ENCODE measurements at regions not wholly inside any gene's neighbourhood (a gene's known extent, or its start where the extent isn't known, plus 50 kb on each side); places are given as distances from the start of the nearest gene placed in this dataset.
A peak's percentile ranks its signal among the peaks of the same experiment; 100 is the strongest.

DNA sequence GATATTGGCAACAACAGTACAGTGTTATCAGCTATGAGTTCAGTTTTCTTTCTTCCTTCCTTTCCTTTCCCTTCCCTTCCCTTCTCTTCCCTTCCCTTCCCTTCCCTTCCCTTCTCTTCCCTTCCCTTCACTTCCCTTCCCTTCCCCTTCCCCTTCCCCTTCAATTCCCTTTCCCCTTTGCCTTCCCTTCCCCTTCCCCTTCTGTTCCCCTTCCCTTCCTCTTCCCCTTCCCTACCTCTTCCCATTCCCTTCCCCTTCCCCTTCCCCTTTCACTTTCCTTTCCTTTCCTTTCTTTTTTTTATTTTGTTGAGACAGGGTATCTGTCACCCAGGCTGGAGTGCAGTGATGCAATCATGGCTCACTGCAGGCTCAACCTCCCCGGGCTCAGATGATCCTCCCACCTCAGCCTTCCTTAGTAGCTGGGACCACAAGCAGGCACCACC, 72.3 kb upstream of the CAPZB start (continued):
- TF ChIP-seq SMC3 (IDR thresholded peaks at IDR 0.05; ENCODE audit: low read length) = no peak
- TF ChIP-seq, protein P1, sequence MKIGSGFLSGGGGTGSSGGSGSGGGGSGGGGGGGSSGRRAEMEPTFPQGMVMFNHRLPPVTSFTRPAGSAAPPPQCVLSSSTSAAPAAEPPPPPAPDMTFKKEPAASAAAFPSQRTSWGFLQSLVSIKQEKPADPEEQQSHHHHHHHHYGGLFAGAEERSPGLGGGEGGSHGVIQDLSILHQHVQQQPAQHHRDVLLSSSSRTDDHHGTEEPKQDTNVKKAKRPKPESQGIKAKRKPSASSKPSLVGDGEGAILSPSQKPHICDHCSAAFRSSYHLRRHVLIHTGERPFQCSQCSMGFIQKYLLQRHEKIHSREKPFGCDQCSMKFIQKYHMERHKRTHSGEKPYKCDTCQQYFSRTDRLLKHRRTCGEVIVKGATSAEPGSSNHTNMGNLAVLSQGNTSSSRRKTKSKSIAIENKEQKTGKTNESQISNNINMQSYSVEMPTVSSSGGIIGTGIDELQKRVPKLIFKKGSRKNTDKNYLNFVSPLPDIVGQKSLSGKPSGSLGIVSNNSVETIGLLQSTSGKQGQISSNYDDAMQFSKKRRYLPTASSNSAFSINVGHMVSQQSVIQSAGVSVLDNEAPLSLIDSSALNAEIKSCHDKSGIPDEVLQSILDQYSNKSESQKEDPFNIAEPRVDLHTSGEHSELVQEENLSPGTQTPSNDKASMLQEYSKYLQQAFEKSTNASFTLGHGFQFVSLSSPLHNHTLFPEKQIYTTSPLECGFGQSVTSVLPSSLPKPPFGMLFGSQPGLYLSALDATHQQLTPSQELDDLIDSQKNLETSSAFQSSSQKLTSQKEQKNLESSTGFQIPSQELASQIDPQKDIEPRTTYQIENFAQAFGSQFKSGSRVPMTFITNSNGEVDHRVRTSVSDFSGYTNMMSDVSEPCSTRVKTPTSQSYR (CRISPR knock-in tag; IDR thresholded peaks at IDR 0.05; ENCODE audit: borderline replicate concordance) = no peak
- TF ChIP-seq, protein P2, sequence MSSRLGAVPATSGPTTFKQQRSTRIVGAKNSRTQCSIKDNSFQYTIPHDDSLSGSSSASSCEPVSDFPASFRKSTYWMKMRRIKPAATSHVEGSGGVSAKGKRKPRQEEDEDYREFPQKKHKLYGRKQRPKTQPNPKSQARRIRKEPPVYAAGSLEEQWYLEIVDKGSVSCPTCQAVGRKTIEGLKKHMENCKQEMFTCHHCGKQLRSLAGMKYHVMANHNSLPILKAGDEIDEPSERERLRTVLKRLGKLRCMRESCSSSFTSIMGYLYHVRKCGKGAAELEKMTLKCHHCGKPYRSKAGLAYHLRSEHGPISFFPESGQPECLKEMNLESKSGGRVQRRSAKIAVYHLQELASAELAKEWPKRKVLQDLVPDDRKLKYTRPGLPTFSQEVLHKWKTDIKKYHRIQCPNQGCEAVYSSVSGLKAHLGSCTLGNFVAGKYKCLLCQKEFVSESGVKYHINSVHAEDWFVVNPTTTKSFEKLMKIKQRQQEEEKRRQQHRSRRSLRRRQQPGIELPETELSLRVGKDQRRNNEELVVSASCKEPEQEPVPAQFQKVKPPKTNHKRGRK (CRISPR knock-in tag; IDR thresholded peaks at IDR 0.05) = peak; percentile 42; the same call in 1 of the 2 replicates
- no peak for TF ChIP-seq PRPF4 (IDR thresholded peaks at IDR 0.05; ENCODE audit: low read depth, low read length, poor library complexity, severe bottlenecking)
- TF ChIP-seq KDM4B (CRISPR knock-in tag; IDR thresholded peaks at IDR 0.05) = no peak
- TF ChIP-seq, protein P3, sequence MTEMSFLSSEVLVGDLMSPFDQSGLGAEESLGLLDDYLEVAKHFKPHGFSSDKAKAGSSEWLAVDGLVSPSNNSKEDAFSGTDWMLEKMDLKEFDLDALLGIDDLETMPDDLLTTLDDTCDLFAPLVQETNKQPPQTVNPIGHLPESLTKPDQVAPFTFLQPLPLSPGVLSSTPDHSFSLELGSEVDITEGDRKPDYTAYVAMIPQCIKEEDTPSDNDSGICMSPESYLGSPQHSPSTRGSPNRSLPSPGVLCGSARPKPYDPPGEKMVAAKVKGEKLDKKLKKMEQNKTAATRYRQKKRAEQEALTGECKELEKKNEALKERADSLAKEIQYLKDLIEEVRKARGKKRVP (CRISPR knock-in tag; IDR thresholded peaks at IDR 0.05) = peak in 1 of 2 experiments; percentile 32; a peak in 1 of 4 replicates

DNA sequence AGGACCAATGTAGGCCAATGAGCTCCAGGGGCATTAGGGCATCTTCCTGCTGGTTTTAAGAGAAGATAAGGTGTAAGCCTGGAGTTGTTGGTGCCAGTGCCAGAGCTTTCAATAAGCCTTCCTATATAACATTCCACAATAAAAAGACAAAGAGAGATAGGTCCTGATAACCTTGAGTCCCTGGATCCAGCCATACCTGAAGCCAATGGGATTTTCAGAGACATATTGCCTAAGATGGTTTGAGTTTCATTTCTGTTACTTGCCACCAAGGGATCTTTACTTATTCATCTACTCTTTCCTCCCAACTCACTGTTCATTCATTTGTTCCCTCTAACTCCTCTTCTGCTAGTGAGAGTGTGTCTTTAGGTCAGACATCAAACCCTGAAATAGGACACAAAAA, 68.8 kb upstream of the CAPZB start:
- Histone ChIP-seq H3K27me3 (ENCODE audit: control insufficient read depth in 1 of 2, insufficient read depth in 2 of 2, low read length in 2 of 2) (peaks cover 0 to 15% of the 10 kb centered on the region in 2 experiments; a peak in 4 of 5 replicates), H3K9me3 (ENCODE audit: low read length) (peaks cover 5% of the 10 kb centered on the region; the same call in 1 of the 2 replicates), H3K79me2 (ENCODE audit: insufficient read depth, low read length) (no peaks in the 10 kb centered on the region), H4K20me1 (ENCODE audit: insufficient read depth, low read length) (no peaks in the 10 kb centered on the region), H3K9ac (ENCODE audit: insufficient read depth, low read depth, low read length) (no peak overlapping the region), H2AFZ (ENCODE audit: low read length) (no peak overlapping the region), H3K4me1 (ENCODE audit: insufficient read depth, low read length) (peaks cover 24% of the 10 kb centered on the region), H3K4me3 (replicated peaks in 1 of 3; ENCODE audit: insufficient read depth in 1 of 3, low read depth in 2 of 3, low read length in 3 of 3) (no peak overlapping the region), H3K27ac (ENCODE audit: extremely low read length, insufficient read depth, low read length) (no peak overlapping the region), H3K36me3 (replicated peaks in 1 of 2; ENCODE audit: control insufficient read depth in 1 of 2, insufficient read depth in 2 of 2, low read length in 2 of 2) (no peaks in the 10 kb centered on the region), H3K4me2 (ENCODE audit: low read depth, low read length) (no peak overlapping the region)
- BruUV-seq (replicated peaks) = no TSS peak
- ChIA-PET POLR2A (no interaction called here), CTCF (ENCODE audit: low intra/inter-chr PET ratio, low total read pairs) (no interaction called here)
- FAIRE-seq (no peak), ATAC-seq (no peak), DNase-seq (ENCODE audit: low spot score) (no peak)
- TF ChIP-seq ZNF329 (CRISPR knock-in tag; IDR thresholded peaks at IDR 0.05; ENCODE audit: low read depth) (peak; percentile 95), ZNF430 (CRISPR knock-in tag; IDR thresholded peaks at IDR 0.05) (no peak)
- intact Hi-C loops (cut with micrococcal nuclease; ENCODE audit: unreplicated experiment) = no loop called here
- in situ Hi-C loops (cut with HindIII; ENCODE audit: extremely low pct_ligation_motif_present, low pct_unique_long_range_greater_than_20kb) = no loop called here
